CD4-positive, alpha-beta T cell (primary cell): ENCODE measurements at regions not wholly inside any gene's neighbourhood (a gene's known extent, or its start where the extent isn't known, plus 50 kb on each side); places are given as distances from the start of the nearest gene placed in this dataset.

Experiments
- ATAC-seq: fragments of 200-7000 bp; cut with Tn5 transposase; one replicate; pipeline ENCODE4 v1.10.0; 2022; ENCODE audit warnings: mild to moderate bottlenecking; ENCODE audit not compliant: poor library complexity
- CTCF ChIA-PET: fragments of 350-600 bp; sonication (Branson Sonifier 250); formaldehyde crosslinking; loops from one replicate; lab custom pipeline; 2021; ENCODE audit warnings: antibody characterized with exemption, inconsistent platforms; lab: Charles Lee
- POLR2A ChIA-PET: fragments of 350-600 bp; sonication (Branson Sonifier 250); formaldehyde crosslinking; loops from one replicate; lab custom pipeline; 2021; ENCODE audit warnings: antibody characterized with exemption, inconsistent platforms; lab: Charles Lee
- DNase-seq, 14 experiments: peaks; one replicate each; pipeline ENCODE4 v3.0.0-alpha.2; 2013 to 2020; ENCODE audit warnings: mixed read lengths in 2 of 14
- H3K27ac ChIP-seq, 2 donors: one replicate each; pipeline versions ENCODE4 v1.5.1 to v1.7.0; 2013; ENCODE audit warnings: low read length in 2 of 2, low read depth in 1 of 2, mild to moderate bottlenecking in 1 of 2
- H3K27me3 ChIP-seq, 2 experiments: 1 replicate in 1 of 2; 2 replicates in 1 of 2; pipeline versions ENCODE4 v1.6.1 to v1.7.0; 2013; ENCODE audit warnings: low read length in 2 of 2, control low read depth in 1 of 2, mild to moderate bottlenecking in 1 of 2, moderate library complexity in 1 of 2; ENCODE audit not compliant: insufficient read depth in 2 of 2, control insufficient read depth in 1 of 2
- H3K36me3 ChIP-seq: one replicate; pipeline ENCODE4 v1.6.1; 2013; ENCODE audit warnings: low read length, control low read depth; ENCODE audit not compliant: insufficient read depth
- H3K4me1 ChIP-seq: one replicate; pipeline ENCODE4 v1.6.1; 2013; ENCODE audit warnings: low read length, control low read depth; ENCODE audit not compliant: insufficient read depth
- H3K4me3 ChIP-seq: one replicate; pipeline ENCODE4 v1.5.1; 2013; ENCODE audit warnings: mild to moderate bottlenecking, low read length, moderate library complexity
- H3K9me3 ChIP-seq, 2 experiments: 1 replicate in 1 of 2; 2 replicates in 1 of 2; pipeline versions ENCODE4 v1.6.1 to v1.7.0; 2013; ENCODE audit warnings: low read length in 2 of 2, mild to moderate bottlenecking in 2 of 2, control low read depth in 1 of 2, moderate library complexity in 1 of 2; ENCODE audit not compliant: control insufficient read depth in 1 of 2, insufficient read depth in 1 of 2
- H3K27ac Mint-ChIP-seq: one replicate; pipeline ENCODE4 v1.8.0; 2020; ENCODE audit warnings: mixed read lengths
- H3K27me3 Mint-ChIP-seq: one replicate; pipeline ENCODE4 v1.8.0; 2021; ENCODE audit warnings: mixed read lengths
- H3K36me3 Mint-ChIP-seq: one replicate; pipeline ENCODE4 v1.8.0; 2021; ENCODE audit warnings: low read depth, mixed read lengths
- H3K4me1 Mint-ChIP-seq: one replicate; pipeline ENCODE4 v1.8.0; 2021; ENCODE audit warnings: low read depth, mixed read lengths
- H3K4me3 Mint-ChIP-seq: one replicate; pipeline ENCODE4 v1.8.0; 2020; ENCODE audit warnings: mild to moderate bottlenecking, mixed read lengths
- H3K9me3 Mint-ChIP-seq: one replicate; pipeline ENCODE4 v1.8.0; 2020; ENCODE audit warnings: mixed read lengths
- CTCF ChIP-seq: fragments of 200-600 bp; IDR thresholded peaks from one replicate; pipeline ENCODE4 v1.8.0; 2022; ENCODE audit warnings: antibody characterized with exemption, mild to moderate bottlenecking
- intact Hi-C, 2 experiments: fragments of 100-400 bp; cut with DNase I in 1 of 2; cut with micrococcal nuclease in 1 of 2; formaldehyde crosslinking; loops; one replicate each; pipeline versions ENCODE4 v1.15.1 to v1.9.0; 2023 to 2025; cut with DNase I, micrococcal nuclease

- ATAC-seq (no peak), DNase-seq (no peak)
- Histone ChIP-seq H3K9me3 (no peaks in the 10 kb centered on the region), H3K4me3 (no peak overlapping the region), H3K27ac (no peak overlapping the region), H3K36me3 (no peaks in the 10 kb centered on the region), H3K4me1 (no peaks in the 10 kb centered on the region), H3K27me3 (no peaks in the 10 kb centered on the region)
- intact Hi-C loops = no loop called here
- no peaks in the 10 kb centered on the region for H3K4me1 Mint-ChIP-seq
- POLR2A ChIA-PET = no interaction called here
- no peak for TF ChIP-seq CTCF
- H3K9me3 Mint-ChIP-seq = no peaks in the 10 kb centered on the region
- H3K27ac Mint-ChIP-seq = no peak overlapping the region
- CTCF ChIA-PET = no interaction called here
- no peak overlapping the region for H3K4me3 Mint-ChIP-seq
- H3K27me3 Mint-ChIP-seq = no peaks in the 10 kb centered on the region
- H3K36me3 Mint-ChIP-seq = no peaks in the 10 kb centered on the region
Observed at GRCh38 chr6:155959898-155960495, 504.4 kb upstream of the NOX3 start.

- no peak overlapping the region for H3K4me3 ChIP-seq
- no peak for TF ChIP-seq CTCF
- no peak overlapping the region for H3K27ac ChIP-seq
- Mint-ChIP-seq H3K4me1 (no peaks in the 10 kb centered on the region), H3K9me3 (no peaks in the 10 kb centered on the region), H3K4me3 (no peak overlapping the region), H3K27ac (no peak overlapping the region), H3K27me3 (no peaks in the 10 kb centered on the region), H3K36me3 (no peaks in the 10 kb centered on the region)
- no peaks in the 10 kb centered on the region for H3K36me3 ChIP-seq
- no peaks in the 10 kb centered on the region for H3K4me1 ChIP-seq
- ChIA-PET POLR2A (no interaction called here), CTCF (no interaction called here)
- intact Hi-C loops = no loop called here
- H3K9me3 ChIP-seq = no peaks in the 10 kb centered on the region
- DNase-seq (no peak), ATAC-seq (no peak)
- no peaks in the 10 kb centered on the region for H3K27me3 ChIP-seq
Observed at GRCh38 chr6:155958550-155958949, 502.9 kb upstream of the NOX3 start.

GRCh38 chr6:155955038-155955437 lies 499.4 kb upstream of the NOX3 start:
- TF ChIP-seq CTCF = no peak
- no peaks in the 10 kb centered on the region for H3K9me3 ChIP-seq
- Mint-ChIP-seq H3K27me3 (no peaks in the 10 kb centered on the region), H3K4me3 (no peak overlapping the region), H3K9me3 (no peaks in the 10 kb centered on the region), H3K27ac (no peak overlapping the region), H3K4me1 (no peaks in the 10 kb centered on the region), H3K36me3 (no peaks in the 10 kb centered on the region)
- H3K4me3 ChIP-seq = no peak overlapping the region
- intact Hi-C loops = no loop called here
- no peaks in the 10 kb centered on the region for H3K36me3 ChIP-seq
- no peaks in the 10 kb centered on the region for H3K4me1 ChIP-seq
- no peak overlapping the region for H3K27ac ChIP-seq
- no peaks in the 10 kb centered on the region for H3K27me3 ChIP-seq
- ChIA-PET CTCF (no interaction called here), POLR2A (no interaction called here)
- DNase-seq (no peak), ATAC-seq (no peak)
